GM10266 (cell line): ENCODE measurements at regions not wholly inside any gene's neighbourhood (a gene's known extent, or its start where the extent isn't known, plus 50 kb on each side); places are given as distances from the start of the nearest gene placed in this dataset.

ENCODE experiments used
- DNase-seq: peaks from one replicate; pipeline ENCODE4 v3.0.0; 2012; ENCODE audit errors: extremely low spot score
- CTCF ChIP-seq: IDR thresholded peaks from 2 replicates; pipeline ENCODE4 v1.5.1; 2012; ENCODE audit warnings: mild to moderate bottlenecking, low read depth; ENCODE audit not compliant: control insufficient read depth, insufficient read depth; ENCODE audit errors: missing control alignments

DNA sequence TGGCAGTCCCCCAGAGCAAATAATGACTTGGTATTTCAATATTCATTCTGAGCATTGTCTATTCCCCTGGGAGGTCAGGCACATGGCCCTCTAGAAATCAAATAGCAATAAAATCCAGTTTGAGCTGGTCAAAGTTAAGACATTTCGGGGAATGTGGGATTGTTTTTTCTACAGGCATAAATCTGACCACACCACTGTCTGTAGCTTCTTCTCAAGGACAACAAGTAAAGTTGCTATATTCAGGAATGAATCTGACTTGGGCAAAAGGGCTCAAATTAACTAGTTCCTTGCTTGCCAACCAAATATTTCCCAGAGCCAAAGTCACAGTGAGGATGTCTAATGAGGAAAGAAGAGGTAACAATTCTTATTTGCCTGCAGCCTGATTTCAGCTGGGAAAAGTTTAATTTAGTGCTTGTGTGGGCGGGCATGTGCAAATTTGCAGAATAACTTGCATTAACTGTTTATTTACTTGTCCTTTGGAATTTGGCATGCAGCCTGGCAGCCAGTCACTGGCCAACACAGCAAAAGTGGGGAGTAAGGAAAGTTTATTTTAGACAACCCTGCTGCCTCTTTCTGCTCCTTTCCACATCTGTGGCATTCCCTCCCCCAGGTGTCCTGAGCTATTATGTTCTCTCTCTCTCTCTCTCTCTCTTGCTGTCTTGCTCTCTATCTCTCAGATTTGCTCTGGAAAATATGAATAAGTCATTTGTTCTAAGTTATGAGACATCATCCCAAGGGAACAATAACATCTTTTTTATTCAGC lies 51.2 kb upstream of the ARHGAP20 start:
- TF ChIP-seq CTCF, result no peak
- no peak for DNase-seq

DNA sequence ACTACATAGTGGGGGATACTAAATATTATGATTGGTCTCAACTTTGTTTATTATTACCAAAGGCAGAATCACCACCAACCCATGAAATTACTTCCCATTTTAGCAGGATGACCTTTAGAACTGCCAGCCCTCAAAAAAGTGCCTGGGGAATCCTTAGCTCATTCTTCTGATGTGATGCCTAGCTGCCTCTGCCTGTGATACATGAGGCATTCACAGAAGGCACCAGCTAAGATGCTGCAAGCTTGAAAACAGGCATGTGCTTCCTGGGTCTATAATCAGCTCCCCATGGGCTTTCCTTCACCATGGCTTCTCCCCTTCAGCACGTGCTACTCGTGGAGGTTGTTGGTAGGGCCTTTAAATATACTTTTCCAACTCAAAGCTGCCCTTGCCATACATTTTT lies 50.4 kb upstream of the ARHGAP20 start:
- no peak for DNase-seq
- TF ChIP-seq CTCF, result no peak
